Keratinocyte (primary cell): ENCODE measurements at regions not wholly inside any gene's neighbourhood (a gene's known extent, or its start where the extent isn't known, plus 50 kb on each side); places are given as distances from the start of the nearest gene placed in this dataset.

Experiments used
- EZH2 ChIP-seq: IDR thresholded peaks from one replicate; pipeline ENCODE4 v1.6.1; 2012; ENCODE audit warnings: inconsistent platforms, mild to moderate bottlenecking, low read length, moderate library complexity
- TF ChIP-seq, protein P1 (sequence below), 3 experiments: IDR thresholded peaks in 1 of 3; conservative IDR thresholded peaks in 1 of 3; optimal IDR thresholded peaks in 1 of 3; 2 replicates in 2 of 3; 3 replicates in 1 of 3; pipeline versions ENCODE3 to v1.5.1; 2011; ENCODE audit warnings: low read length in 3 of 3, mild to moderate bottlenecking in 3 of 3, moderate library complexity in 2 of 3, control low read depth in 1 of 3, inconsistent platforms in 1 of 3; ENCODE audit not compliant: insufficient read depth in 2 of 3; ENCODE audit errors: extremely low read depth in 1 of 3

DNA sequence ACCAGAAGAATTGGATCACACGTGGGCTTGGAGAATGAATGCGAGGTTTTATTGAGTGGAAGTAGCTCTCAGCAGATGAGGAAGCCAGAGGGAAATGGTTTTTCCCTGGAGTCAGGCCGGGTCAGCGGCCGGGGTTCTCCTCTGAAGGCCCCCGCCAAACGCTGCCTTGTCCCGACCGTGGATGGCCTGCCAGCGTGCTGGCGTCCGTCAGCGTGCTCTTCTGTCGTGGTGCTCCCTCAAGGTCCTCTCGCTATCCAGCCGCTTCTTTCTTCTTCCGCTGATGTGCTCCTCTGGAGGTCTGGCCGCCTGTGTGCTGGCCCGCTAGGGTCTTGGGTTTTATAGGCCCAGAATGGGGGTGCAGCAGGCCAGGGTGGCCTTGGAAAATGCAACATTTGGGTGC, 632.2 kb downstream of the TRAM1L1 start:
- TF ChIP-seq, protein P1, sequence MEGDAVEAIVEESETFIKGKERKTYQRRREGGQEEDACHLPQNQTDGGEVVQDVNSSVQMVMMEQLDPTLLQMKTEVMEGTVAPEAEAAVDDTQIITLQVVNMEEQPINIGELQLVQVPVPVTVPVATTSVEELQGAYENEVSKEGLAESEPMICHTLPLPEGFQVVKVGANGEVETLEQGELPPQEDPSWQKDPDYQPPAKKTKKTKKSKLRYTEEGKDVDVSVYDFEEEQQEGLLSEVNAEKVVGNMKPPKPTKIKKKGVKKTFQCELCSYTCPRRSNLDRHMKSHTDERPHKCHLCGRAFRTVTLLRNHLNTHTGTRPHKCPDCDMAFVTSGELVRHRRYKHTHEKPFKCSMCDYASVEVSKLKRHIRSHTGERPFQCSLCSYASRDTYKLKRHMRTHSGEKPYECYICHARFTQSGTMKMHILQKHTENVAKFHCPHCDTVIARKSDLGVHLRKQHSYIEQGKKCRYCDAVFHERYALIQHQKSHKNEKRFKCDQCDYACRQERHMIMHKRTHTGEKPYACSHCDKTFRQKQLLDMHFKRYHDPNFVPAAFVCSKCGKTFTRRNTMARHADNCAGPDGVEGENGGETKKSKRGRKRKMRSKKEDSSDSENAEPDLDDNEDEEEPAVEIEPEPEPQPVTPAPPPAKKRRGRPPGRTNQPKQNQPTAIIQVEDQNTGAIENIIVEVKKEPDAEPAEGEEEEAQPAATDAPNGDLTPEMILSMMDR (optimal IDR thresholded peaks at IDR 0.05 in 1 of 3, IDR thresholded peaks at IDR 0.05 in 1 of 3, conservative IDR thresholded peaks at IDR 0.05 in 1 of 3; ENCODE audit: extremely low read depth in 1 of 3, insufficient read depth in 2 of 3, low read length in 3 of 3) = no peak
- no peak for TF ChIP-seq EZH2
